Neutrophil (primary cell): ENCODE measurements at regions not wholly inside any gene's neighbourhood (a gene's known extent, or its start where the extent isn't known, plus 50 kb on each side); places are given as distances from the start of the nearest gene placed in this dataset.

Experiments used
- H3K27ac ChIP-seq: fragments of 200-600 bp; sonication (generic); 2 replicates; pipeline ENCODE4 v1.5.1; 2016; ENCODE audit warnings: mild to moderate bottlenecking, moderate library complexity
- H3K27me3 ChIP-seq: fragments of 200-600 bp; sonication (generic); 2 replicates; pipeline ENCODE4 v1.6.0; 2016; ENCODE audit warnings: mild to moderate bottlenecking
- H3K36me3 ChIP-seq: fragments of 200-600 bp; sonication (generic); 2 replicates; pipeline ENCODE4 v1.5.1; 2017
- H3K4me1 ChIP-seq, 2 experiments: fragments of 200-600 bp in 1 of 2; sonication (generic) in 1 of 2; 1 replicate in 1 of 2; 2 replicates in 1 of 2; pipeline versions ENCODE4 v1.5.1 to v1.6.1; 2013 to 2016; ENCODE audit warnings: low read depth in 1 of 2, low read length in 1 of 2, mild to moderate bottlenecking in 1 of 2, moderate library complexity in 1 of 2; ENCODE audit not compliant: control insufficient read depth in 1 of 2, insufficient read depth in 1 of 2
- H3K4me3 ChIP-seq, 2 experiments: fragments of 200-600 bp in 1 of 2; sonication (generic) in 1 of 2; 1 replicate in 1 of 2; 2 replicates in 1 of 2; pipeline ENCODE4 v1.5.1; 2013 to 2016; ENCODE audit warnings: low read depth in 1 of 2, low read length in 1 of 2, mild to moderate bottlenecking in 1 of 2, moderate library complexity in 1 of 2
- H3K9me3 ChIP-seq: fragments of 200-600 bp; sonication (generic); 2 replicates; pipeline ENCODE4 v1.5.1; 2016
- TF ChIP-seq, protein P1 (sequence below): fragments of 200-600 bp; sonication (generic); IDR thresholded peaks from 2 replicates; pipeline ENCODE4 v1.5.1; 2016; ENCODE audit warnings: antibody characterized with exemption

DNA sequence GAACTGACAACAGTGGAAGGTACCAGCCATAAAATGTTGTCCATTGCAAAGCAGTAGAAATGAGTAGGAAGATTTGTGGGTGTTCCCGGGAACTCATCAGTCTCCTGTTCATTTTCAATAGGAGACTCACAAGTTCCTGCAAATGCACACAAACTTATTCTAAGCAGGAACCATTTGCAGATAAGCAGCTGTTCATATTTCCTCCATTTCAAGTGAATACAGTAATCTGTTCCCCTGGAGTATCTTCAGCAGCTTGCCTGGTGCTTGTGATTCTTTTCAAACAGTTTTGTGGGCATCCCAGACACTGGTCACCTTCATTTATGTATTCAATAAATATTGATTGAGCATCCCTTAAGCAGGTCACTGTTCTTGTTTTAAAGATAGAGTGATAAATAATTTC is 1315.5 kb upstream of the C9orf72 start:
- no peaks in the 10 kb centered on the region for H3K36me3 ChIP-seq
- no peaks in the 10 kb centered on the region for H3K27me3 ChIP-seq
- H3K27ac ChIP-seq, result no peak overlapping the region
- no peaks in the 10 kb centered on the region for H3K9me3 ChIP-seq
- H3K4me3 ChIP-seq, result no peak overlapping the region
- H3K4me1 ChIP-seq, result no peaks in the 10 kb centered on the region
- TF ChIP-seq, protein P1, sequence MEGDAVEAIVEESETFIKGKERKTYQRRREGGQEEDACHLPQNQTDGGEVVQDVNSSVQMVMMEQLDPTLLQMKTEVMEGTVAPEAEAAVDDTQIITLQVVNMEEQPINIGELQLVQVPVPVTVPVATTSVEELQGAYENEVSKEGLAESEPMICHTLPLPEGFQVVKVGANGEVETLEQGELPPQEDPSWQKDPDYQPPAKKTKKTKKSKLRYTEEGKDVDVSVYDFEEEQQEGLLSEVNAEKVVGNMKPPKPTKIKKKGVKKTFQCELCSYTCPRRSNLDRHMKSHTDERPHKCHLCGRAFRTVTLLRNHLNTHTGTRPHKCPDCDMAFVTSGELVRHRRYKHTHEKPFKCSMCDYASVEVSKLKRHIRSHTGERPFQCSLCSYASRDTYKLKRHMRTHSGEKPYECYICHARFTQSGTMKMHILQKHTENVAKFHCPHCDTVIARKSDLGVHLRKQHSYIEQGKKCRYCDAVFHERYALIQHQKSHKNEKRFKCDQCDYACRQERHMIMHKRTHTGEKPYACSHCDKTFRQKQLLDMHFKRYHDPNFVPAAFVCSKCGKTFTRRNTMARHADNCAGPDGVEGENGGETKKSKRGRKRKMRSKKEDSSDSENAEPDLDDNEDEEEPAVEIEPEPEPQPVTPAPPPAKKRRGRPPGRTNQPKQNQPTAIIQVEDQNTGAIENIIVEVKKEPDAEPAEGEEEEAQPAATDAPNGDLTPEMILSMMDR, result no peak

DNA sequence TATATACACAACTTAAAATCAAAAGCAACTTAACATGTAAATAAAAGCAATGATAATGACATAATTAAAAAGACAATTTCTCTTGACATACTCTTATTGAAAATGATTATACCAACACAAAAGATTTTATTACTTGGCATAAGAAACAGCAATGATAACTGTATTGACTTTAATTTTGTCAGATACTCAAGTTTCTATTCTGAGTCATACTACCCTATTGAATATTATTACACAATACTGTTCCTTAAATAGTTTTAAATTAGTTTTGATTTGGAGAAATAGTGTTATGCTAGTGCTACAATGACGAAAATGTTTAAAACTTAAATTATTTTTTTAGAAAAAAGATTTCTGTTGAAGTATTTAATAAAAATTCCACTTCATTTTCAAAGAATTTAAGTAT is 1319.3 kb upstream of the C9orf72 start:
- no peaks in the 10 kb centered on the region for H3K4me1 ChIP-seq
- no peaks in the 10 kb centered on the region for H3K27me3 ChIP-seq
- no peaks in the 10 kb centered on the region for H3K36me3 ChIP-seq
- H3K27ac ChIP-seq, result no peak overlapping the region
- no peaks in the 10 kb centered on the region for H3K9me3 ChIP-seq
- H3K4me3 ChIP-seq, result no peak overlapping the region
- TF ChIP-seq, protein P1, result no peak

DNA sequence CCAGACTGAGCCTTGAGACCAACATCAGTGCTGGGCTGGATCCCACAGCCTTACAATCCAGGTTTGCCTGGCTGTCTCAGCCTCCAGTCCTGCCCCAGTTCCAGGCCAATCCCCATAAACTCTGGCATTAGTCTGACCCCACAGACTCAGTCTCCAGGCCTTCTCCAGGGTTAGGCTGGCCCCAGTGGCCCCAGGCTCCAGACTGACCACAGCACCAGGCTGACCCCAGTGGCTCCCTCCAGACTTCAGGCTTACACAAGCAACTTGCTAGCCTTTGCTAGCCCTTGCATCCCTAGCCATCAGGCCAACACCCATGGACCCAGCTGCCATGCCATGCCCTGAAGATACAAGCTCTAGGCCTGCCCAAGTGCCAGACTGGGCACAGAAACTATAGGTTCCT is 1326.0 kb upstream of the C9orf72 start:
- H3K4me3 ChIP-seq, result no peak overlapping the region
- H3K9me3 ChIP-seq, result no peaks in the 10 kb centered on the region
- no peaks in the 10 kb centered on the region for H3K27me3 ChIP-seq
- TF ChIP-seq, protein P1, result no peak
- no peak overlapping the region for H3K27ac ChIP-seq
- no peaks in the 10 kb centered on the region for H3K4me1 ChIP-seq
- H3K36me3 ChIP-seq, result no peaks in the 10 kb centered on the region

DNA sequence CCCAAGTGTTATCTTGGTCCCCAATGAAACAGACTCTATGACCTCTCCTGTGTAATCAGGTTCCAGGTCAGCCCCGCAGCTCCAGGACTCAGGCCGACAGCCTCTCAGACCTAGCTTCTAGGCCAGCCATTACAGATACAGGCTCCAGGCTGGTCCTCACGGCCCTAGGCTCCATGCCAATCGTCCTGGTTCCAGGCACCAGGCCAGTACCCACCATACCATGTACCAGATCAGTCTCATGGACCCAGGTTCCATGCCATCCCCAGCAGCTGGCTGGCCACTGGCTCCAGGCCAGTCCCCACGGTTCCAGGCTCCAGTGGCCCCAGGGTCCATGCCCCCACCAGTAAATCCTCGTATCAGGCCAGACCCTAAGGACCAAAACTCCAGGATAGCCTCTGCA is 1326.6 kb upstream of the C9orf72 start:
- no peak overlapping the region for H3K27ac ChIP-seq

DNA sequence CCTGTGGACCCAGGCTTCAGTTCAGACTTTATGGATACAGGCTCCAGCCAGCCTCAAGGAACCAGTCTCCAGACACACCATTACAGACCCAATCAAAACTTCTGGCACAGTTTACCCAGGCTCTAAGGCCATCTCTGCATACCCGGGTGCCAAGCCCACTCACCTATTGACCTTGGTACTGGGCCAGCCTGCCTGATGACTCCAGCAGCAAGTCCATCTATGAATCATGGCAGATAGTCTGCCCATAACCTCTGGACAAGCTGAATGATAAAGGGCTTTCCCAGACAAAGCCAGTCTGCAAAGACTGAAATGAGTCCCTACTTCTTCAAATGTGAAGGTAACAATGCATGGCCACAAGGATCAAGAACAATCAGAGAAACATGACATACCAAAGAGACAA is 1327.1 kb upstream of the C9orf72 start:
- Histone ChIP-seq H3K27ac (no peak overlapping the region), H3K36me3 (no peaks in the 10 kb centered on the region), H3K4me3 (no peak overlapping the region), H3K27me3 (no peaks in the 10 kb centered on the region), H3K4me1 (no peaks in the 10 kb centered on the region), H3K9me3 (no peaks in the 10 kb centered on the region)
- TF ChIP-seq, protein P1, result no peak

More for the DNA sequence above, 1326.6 kb upstream of the C9orf72 start:
- Histone ChIP-seq H3K9me3 (no peaks in the 10 kb centered on the region), H3K4me3 (no peak overlapping the region), H3K4me1 (no peaks in the 10 kb centered on the region), H3K36me3 (no peaks in the 10 kb centered on the region), H3K27me3 (no peaks in the 10 kb centered on the region)
- TF ChIP-seq, protein P1, result no peak

DNA sequence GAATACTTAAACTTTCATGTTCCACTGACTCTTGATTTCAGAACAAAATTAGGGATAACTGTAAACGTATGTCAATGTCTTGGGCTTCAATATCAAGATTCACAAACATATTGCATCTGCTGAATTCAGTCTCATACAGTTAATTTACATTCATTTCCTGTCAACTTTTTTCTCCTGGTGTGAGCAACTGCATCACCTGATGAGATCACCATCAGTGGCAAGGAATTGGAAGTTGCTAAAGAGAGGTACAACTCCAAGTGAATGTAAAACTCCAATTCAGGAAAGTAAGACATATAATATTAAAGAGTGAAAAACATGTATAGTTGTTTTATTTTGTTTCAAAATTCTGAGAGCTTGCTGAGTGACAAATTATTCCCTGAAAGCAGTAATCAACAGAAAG is 1336.2 kb upstream of the C9orf72 start:
- Histone ChIP-seq H3K4me3 (no peak overlapping the region), H3K27me3 (no peaks in the 10 kb centered on the region), H3K4me1 (no peaks in the 10 kb centered on the region), H3K27ac (no peak overlapping the region), H3K36me3 (no peaks in the 10 kb centered on the region), H3K9me3 (no peaks in the 10 kb centered on the region)
- TF ChIP-seq, protein P1, result no peak
